SHP77 (cell line): ENCODE measurements at regions not wholly inside any gene's neighbourhood (a gene's known extent, or its start where the extent isn't known, plus 50 kb on each side); places are given as distances from the start of the nearest gene placed in this dataset.
A peak's percentile ranks its signal among the peaks of the same experiment; 100 is the strongest.

Experiments
- DNase-seq, 2 experiments: peaks; one replicate each; lab custom pipeline; 2025; lab: John Stamatoyannopoulos, UW

DNA sequence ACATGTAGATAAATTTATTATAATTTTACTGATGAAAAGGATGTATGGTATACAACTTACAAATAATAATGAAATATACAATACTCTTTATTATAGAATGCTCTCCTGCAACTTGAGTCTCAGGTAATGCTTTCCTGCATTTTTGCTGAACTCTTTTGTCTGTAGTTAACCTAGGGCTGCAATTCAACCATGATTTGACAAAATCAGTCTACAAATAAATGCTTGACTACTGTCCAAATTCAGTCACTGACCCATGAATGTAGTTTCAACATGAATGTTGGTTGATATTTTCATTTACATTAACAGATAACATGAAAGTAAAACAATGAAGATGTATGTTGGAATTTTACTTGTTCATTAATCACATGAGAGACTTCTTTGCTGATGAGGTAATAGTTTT is 320.9 kb downstream of the ZSWIM6 start:
- DNase-seq: no peak

DNA sequence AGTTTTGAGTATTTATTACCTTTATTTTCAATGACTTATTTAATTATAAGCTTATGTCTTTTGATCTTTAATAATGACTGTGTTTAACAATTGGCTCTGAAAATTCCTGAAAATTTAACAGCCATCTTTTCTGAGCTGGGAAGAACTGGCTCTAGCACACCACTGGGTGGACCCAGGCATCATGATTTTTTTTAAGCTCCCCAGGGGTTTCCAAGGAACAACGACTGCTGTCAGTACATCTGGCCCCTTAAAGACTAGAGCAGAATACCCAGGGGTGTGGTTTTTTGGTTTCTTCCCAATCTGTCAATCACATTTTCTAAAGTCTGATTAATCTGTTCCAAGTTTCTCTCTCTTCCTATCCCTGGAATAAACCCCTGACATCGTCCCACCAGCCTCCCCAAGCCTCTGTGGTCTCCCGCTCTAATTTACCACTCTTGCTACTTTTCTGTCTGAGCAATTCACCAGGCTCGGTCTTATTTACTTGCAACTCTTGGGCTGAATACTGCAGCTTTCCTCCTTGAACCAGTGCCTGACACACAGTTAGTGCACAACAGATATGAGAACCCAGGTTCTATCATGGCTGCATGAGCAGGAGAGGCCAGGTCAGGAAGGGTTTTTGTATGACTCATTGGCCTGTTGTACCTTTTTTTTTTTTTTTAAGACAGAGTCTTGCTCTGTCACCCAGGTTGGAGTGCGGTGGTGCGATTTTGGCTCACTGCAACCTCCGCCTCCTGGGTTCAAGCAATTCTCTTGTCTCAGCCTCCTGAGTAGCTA is 321.9 kb downstream of the ZSWIM6 start:
- no peak for DNase-seq

DNA sequence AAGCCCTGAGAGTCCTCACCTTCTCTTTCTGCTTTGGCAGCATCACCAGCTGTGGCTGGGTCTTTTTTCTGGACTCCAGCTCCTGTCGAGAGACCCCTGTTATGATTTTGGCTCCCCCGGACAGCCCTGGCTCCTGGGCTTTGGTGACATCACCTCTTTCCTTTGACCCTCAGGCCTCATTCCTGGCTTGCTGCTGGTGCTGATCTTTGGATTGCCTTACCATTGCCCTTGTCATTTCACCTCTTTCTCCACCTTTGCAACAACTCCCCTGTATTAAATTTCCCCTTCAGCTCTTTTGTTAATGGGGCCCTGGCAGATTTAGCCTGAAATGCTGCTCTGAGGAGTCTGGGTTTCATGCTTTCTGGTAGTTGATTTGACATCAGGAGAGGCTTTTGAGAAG is 322.8 kb downstream of the ZSWIM6 start:
- DNase-seq: no peak

DNA sequence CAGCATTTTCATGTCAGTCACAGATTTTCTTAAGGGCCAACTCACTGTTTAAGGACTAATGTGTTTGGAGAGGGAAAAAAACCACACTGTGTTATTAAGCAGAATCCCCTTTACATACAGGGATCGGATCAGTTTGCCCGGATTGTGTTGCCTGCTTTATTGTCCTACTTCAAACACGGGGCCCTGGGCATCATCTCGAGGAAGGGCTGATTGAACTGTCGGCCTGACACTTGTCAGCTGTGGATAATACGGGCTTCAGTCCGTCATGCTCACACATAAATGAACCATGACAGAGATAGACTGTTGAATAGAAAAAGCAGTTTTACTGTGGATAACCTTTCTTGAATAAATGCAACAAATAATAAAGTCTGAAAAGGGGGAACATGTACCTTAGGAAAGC is 325.0 kb downstream of the ZSWIM6 start:
- no peak for DNase-seq

DNA sequence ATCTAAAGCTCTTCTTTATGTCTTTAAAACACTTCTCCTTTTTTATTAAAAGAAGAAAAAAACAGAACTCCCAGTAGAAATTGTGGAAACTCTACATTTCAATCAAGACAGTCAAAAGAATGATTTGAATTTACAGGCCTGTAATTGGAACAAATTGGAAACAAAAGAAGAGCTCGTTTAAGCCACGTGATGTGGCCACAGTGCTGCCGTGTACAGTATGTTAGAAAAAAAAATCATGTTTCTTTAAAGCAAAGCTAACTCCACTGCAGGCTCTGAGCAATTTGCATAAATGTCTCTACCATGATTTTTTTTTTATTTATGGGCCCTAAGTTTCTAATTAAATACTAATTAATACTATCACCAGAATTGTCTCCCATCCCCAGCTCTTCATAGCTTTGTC is 325.6 kb downstream of the ZSWIM6 start:
- DNase-seq: no peak

DNA sequence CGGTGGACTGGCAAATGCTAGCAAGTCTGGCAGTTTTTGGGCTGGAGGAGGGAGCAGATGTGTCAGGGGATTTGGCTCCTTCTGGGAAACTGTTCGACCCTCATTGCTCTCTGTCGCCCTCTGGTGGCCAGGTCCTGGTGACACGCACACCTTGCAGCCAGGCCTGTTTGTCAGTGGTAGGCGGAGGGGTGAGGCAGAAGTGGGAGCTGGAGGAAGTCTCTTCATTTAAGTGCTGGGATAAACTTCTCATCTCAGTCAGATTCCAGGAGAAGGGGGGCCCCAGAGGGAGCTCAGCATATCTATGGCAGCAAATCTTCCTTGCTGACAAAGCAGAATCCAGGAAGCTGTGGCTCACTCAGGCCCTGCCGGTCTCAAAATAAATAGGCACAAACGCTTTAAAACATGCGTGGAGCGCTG is 326.5 kb downstream of the ZSWIM6 start:
- peak; percentile 56 to 77 for DNase-seq

DNA sequence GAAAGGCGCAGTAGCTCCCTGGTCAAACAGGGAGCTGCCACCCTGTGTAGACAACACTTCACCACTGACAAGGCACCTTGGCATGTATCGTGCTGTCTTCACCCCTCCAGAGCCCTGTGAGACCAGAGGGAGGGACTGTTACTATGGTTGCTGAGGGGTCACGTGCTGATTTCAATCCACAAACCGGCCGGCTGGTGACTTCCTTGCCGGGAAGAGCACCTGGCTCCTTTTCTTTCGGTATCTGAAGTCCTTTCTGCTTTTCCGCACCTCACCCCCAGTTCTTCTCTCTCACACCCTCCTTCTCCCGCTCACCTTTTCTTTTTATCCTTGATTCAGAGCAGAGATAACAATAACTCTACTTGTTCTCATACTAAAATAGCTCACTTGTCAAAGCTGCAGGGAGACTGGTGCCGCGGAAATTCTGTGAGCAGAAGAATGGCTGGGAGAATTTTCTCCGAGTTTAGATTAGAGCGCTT is 327.2 kb downstream of the ZSWIM6 start:
- DNase-seq: peak; percentile 31 to 68

DNA sequence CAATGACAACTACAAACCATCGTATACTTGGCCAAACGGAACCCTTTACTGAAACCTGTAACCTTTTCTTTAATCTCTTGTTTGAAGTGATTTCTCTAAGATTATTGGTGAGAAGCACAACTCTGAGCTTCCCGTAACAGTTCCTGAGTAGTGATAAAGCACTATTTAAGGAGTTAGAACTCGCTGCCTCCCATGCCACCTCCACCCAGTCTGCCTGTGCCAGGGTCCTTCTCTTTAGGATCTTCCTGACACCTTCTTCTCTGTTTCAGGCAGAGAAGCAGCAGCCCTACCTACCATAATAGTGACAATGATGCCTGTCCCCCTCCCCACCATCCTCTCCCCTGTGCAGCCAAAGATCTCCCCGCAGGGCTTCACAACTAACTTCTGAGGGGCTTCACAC is 330.6 kb downstream of the ZSWIM6 start:
- DNase-seq: no peak

DNA sequence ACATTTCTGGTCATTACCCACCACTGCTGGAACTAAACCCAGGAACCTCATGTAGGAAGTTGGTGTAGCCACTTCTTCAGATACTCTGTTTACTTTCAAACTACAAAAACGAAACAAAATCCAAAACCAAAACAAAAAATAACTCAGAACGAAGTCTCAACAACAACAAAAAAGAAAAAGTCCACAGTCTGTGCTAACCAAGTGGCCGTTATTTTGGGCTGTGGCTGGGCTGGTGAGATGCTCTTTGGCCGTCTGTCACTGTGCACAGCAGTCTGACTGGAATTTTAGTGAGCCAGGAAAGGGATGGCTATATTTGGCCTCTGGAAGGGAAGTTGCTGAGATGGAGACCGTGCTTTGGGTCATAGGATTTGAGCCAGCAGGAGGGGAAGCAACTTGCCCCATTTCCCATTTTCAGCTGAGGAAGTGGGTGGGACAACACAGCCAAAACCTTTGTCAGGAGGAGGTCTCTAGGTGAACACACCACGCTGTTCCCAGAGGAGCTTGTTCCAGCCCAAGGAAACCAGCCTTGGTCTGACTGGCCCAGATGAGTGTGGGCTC is 334.1 kb downstream of the ZSWIM6 start:
- no peak for DNase-seq

DNA sequence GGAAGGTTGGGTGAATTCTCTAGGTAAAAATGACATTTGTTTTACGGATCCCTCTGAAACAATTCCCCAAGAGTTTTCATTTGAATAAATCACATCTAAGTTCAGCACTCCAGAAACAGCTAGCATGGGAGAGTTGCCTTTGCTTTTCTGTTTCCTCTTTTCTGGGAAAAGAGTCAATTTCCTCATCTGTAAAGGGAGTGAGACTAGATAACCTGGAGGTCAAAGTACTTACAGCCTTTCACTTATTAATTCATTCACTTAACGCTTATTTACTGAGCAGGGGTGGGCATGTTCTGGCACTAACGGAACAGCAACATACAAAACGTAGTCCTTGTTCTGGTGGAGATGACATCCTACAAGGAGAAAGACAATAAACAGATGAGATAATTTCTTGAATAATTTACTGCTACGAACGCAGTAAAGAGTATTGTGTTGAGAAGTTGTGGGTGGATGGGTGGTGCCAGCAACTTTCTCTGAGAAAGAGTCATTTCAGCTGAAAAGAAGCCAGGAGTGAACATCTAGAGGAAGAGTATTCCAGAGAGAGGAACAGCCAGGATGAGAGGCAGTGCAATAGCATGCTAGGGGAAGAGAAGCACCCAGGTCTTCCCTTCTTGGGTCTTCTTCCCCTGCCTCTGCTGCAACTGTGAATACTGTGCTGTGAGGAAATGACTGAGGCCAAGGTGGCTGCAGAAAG is 335.6 kb downstream of the ZSWIM6 start:
- DNase-seq: no peak

DNA sequence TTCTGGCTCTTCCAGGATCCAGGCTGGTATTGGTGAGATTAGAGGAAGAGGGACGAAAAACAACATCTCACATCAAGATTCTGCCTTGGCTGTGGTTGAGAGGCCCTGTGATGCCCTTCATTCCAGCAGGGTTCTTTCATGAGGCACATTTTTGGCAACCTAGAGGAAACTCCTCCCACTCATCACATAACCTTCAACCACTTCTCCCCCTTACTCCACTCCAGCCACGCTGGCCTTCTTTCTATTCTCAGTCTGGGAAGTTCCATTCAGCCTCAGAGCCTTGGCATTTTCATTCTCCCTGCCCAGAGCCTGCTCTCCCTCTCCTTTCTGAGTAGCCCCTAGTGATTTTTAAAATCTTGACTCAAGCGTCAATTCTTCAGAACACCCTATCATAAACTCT is 337.5 kb downstream of the ZSWIM6 start:
- DNase-seq: no peak

DNA sequence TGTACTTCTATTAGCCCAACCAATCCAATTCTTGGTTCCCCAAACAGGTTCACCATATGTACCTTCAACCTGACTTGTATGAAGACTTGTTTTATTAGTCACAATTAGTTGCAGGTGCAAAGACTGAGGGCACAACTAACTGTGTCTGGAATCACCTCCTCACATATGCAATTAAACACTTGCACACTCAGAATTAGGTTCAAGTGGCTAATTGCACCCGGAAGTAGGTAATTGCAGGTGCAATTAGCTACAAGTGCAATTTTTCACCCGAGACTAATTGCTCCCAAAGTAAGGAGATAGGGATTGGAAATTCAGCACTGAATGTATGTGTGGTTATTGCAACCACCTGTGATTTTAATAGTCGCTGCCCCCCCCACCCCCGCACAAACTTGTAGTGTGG is 338.9 kb downstream of the ZSWIM6 start:
- no peak for DNase-seq

DNA sequence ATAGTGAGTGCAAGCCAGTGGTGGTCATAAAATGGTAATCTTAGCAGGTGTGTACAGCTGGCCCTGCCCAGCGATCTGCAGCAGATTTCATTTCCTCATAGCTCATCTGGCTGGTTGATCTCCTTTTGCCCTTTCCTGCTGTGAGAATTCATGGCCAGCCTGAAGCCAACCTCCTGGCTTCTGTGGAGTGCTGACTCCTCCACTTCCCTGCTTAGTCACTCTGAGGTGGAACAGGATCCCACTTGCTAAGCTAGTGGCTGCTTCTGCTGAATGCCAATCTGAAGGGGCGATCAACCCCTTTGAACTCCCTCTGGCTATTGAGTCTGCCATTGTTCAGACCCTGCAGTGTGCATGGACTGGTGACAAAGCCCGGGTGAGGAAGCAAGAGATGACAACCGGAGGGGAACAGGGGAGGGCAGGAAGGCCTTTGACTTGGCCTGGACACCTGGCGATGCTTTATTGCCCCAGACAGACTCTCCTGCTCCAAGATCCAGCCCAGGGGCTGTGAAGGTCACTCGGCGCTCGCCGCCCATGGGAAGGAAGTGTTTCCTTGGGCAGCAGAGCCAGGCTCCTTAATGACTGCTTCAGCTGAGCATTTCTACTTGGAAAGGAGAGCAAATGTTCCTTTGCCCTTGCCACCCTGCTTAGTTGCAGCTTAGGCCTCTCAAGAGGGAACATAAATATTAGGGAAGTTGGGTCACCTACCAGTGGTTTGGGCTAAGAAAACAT is 341.1 kb downstream of the ZSWIM6 start:
- peak in 1 of 2 experiments; percentile 6 for DNase-seq

DNA sequence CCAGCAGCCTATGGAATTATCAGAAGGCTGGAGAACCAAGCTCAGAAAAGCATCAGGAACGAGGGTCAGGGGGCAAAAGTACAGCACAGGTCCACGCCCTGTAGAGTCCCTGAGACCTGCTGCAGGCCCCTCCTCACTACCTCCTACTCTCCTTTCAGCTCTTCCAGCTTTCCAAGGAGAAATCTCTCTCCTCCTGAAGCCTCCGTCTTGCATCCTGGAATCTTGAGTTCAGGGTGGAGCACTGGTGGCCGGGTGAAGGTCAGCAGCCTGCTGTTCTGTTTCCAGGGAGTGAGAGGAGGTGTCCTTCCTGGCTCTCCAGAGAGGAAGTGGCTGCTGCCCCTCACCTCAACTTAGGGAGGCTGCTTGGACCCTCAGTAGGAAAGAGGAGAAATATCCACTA is 342.3 kb downstream of the ZSWIM6 start:
- no peak for DNase-seq

DNA sequence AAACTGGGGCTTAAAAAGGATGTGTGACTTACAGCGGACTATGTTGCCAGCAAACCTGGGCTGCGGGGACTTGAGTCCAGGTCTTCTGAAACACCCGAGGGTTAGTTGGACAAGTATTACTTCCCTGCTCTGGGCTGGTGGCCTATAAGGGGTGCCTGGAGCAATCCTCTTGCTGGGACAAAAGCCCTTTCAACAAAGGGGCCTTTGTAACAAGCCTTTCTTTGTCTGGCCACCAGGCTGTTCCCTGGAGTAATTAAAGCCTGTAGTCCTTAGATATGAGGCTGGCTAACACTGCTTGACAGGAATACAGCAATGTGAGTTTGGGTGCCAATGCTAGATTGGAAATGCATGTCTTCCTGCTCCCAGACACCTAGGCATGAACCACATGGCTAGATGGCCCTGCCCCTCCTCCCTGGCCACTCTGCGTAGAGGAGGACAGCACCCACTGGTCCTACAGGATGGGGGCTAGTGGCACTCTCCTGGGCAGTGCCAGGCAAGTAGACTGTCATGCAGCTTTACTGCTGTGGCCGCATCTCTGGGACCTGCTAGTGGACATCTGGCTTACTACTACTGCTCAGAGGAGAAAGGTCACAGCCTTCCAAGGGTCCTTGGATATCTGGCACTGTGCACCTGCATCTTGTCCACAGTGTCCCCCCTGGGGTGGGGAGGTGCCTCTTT is 343.1 kb downstream of the ZSWIM6 start:
- no peak for DNase-seq

DNA sequence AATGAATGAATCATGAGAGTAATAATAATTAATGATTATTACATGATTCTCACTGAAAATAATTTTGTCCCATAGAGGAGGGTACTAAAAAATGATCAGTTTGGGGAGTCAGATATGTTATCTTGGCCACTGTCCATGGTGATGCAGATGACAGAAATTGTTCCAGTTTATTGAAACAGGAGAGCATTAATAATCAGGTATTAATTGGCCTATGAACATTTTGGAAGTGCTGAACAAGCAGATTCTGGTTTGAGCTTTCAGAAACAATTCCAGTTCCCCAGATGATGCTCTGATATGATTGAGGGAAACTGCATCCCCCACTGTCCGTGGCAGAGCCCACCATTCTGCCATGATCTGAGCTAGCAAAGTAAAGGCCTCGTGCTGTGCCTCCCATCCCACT is 345.2 kb downstream of the ZSWIM6 start:
- no peak for DNase-seq

DNA sequence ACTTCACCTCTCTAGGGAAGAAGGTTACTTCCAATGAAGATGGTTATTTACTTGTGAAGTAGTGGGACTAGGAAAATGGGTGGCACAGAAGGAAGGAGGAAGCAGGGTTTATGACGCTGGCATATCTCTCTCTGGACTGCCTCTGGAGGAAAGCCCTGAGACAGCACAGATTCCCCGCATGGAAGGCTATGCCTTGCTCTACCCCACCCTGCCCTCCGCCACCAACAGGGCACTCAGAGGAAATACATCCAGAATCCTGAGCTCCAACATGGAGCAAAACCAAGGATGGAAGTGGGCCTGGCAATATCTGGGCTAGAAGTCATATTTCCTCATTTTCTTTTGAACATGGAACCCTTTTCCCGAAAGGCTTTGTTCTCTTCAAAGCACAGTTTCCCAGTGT is 346.9 kb downstream of the ZSWIM6 start:
- DNase-seq: peak in 1 of 2 experiments; percentile 25

DNA sequence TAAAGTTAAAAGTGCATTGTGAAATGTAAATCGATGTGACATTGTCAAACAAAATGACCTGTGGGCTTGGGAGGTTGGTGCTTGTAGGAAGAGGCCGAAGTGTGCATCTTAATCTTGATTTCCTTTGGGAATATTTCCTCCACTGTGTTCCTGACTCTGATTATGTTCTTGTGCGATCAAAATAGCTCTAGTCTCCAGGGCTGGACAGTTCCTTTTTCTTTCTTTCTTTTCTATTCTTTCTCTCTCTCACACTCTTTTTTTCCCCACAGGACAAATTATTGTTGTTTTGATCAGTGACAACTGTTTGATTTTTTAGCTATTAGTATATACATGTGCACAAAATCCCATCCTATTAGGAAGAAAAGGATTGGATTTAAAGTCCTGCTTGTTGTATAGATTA is 347.5 kb downstream of the ZSWIM6 start:
- no peak for DNase-seq

DNA sequence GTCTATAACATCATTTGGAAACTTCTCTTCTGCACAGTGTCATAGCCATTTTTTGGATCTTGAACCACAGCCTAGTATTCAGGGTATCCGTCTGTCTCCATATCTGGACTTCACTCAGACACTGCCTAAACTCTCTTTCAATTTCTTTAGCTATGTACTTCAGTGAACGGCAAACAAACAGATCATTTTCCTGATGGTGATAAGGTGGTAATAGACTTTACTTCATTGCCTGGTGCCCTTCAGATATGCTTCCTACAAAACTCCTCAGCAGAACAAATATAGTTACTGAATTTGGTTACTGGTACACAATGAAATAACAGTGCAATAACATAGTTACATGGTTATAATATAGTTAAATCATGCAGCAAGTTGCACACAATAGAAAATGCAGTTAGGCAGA is 348.2 kb downstream of the ZSWIM6 start:
- DNase-seq: no peak

DNA sequence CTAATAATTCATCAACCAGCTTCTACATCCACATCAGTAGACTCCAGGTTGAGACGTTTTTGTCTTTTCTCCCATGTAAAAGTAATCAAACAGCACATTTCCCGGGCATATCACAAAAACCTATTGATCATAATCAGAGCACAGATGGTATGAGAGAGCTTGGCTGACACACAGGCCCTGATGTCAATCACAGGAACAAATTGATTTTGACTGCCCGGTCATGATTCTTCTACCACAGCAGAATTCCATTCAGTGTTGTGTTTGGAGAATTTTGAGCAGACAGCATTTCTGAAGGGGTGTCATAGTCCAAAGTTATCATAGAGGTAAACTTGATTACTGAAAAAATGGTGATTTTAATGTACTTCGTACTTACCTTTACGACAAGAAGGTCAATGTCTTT is 351.1 kb downstream of the ZSWIM6 start:
- DNase-seq: no peak

DNA sequence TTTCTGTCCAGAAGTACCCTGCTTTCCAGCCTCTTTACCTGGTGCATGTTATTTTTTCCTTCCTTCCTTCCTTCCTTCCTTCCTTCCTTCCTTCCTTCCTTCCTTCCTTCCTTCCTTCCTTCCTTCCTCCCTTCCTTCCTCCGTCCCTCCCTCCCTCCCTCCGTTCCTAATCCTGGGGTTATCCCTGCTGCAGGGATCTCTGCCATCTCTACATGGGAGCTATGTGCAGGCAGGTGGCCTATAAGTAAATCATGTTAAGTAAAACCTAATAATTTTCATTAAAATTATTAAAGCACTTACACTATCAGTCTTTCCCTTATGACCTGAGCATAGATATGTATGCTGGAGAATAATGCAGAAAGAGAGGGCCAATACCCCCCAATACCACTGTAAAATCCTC is 351.9 kb downstream of the ZSWIM6 start:
- no peak for DNase-seq
